GM12864 (cell line): ENCODE measurements at regions not wholly inside any gene's neighbourhood (a gene's known extent, or its start where the extent isn't known, plus 50 kb on each side); places are given as distances from the start of the nearest gene placed in this dataset.
"Not testable (repeated sequence)": the region's sequence is repeated elsewhere in the genome, so short reads cannot be mapped to it uniquely, and the experiment has no call there.

Source experiments
- DNase-seq: peaks from one replicate; pipeline ENCODE4 v3.0.0-alpha.2; 2011; ENCODE audit warnings: low read depth
- H3K4me3 ChIP-seq: 2 replicates; pipeline ENCODE4 v1.5.1; 2011; ENCODE audit warnings: mild to moderate bottlenecking, low read depth, low read length, control low read depth
- CTCF ChIP-seq: IDR thresholded peaks from 2 replicates; pipeline ENCODE4 v1.5.1; 2011; ENCODE audit warnings: low read depth, mild to moderate bottlenecking, moderate library complexity, low read length, control low read depth, inconsistent platforms; ENCODE audit errors: missing control alignments

GRCh38 chr3:144477593-144477992, 506.0 kb downstream of the DIPK2A start:
- DNase-seq: no peak
- TF ChIP-seq CTCF: no peak

GRCh38 chr3:144480416-144480919, 508.8 kb downstream of the DIPK2A start:
- no peak for DNase-seq
- no peak overlapping the region for H3K4me3 ChIP-seq
- TF ChIP-seq CTCF: no peak

More at GRCh38 chr3:144477593-144477992, 506.0 kb downstream of the DIPK2A start:
- no peak overlapping the region for H3K4me3 ChIP-seq

- no peak for TF ChIP-seq CTCF
- DNase-seq: no peak
- H3K4me3 ChIP-seq: no peak overlapping the region
These were observed 511.3 kb downstream of the DIPK2A start for GRCh38 chr3:144482876-144483275.

GRCh38 chr3:144487011-144487410, 515.4 kb downstream of the DIPK2A start:
- TF ChIP-seq CTCF: no peak
- DNase-seq: no peak
- no peak overlapping the region for H3K4me3 ChIP-seq

- no peak overlapping the region for H3K4me3 ChIP-seq
- no peak for TF ChIP-seq CTCF
- DNase-seq: no peak
These were observed 517.3 kb downstream of the DIPK2A start for GRCh38 chr3:144488927-144489326.

- no peak overlapping the region for H3K4me3 ChIP-seq
- no peak for DNase-seq
- no peak for TF ChIP-seq CTCF
These were observed 519.7 kb downstream of the DIPK2A start for GRCh38 chr3:144491333-144491732.

- not testable (repeated sequence) for DNase-seq, H3K4me3 ChIP-seq
These were observed 523.0 kb downstream of the DIPK2A start for GRCh38 chr3:144494651-144495050.
